Left kidney (tissue), 1 donor: ENCODE measurements at regions not wholly inside any gene's neighbourhood (a gene's known extent, or its start where the extent isn't known, plus 50 kb on each side); places are given as distances from the start of the nearest gene placed in this dataset.
"Not testable (repeated sequence)": the region's sequence is repeated elsewhere in the genome, so short reads cannot be mapped to it uniquely, and the experiment has no call there.

Source experiments
- DNase-seq: peaks from one replicate; pipeline ENCODE4 v3.0.0-alpha.2; 2013

- DNase-seq, result not testable (repeated sequence)
Measured at GRCh38 chr1:116298213-116298579, 74.8 kb upstream of the ATP1A1 start.

DNA sequence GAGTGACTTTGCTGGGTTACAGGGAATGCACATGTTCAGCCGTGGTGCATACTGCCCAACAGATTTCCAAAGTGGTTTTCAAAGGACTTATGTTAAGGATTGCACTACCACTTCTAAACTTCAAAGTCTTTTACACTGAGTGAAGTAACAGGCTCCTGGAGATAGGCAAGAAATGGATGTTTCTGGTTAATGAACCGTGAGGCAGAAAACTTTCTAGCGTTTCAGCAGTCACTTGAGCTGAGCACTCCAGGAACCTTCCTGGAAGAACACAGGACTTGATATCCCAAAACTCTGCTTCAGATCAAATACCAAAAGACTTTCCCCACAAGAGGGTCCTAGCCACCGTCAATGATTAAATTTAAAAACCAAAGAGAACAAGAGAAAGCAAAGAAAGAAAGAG lies 74.3 kb upstream of the ATP1A1 start:
- DNase-seq, result no peak

- no peak for DNase-seq
Measured at GRCh38 chr1:116299248-116299647, 73.8 kb upstream of the ATP1A1 start.

DNA sequence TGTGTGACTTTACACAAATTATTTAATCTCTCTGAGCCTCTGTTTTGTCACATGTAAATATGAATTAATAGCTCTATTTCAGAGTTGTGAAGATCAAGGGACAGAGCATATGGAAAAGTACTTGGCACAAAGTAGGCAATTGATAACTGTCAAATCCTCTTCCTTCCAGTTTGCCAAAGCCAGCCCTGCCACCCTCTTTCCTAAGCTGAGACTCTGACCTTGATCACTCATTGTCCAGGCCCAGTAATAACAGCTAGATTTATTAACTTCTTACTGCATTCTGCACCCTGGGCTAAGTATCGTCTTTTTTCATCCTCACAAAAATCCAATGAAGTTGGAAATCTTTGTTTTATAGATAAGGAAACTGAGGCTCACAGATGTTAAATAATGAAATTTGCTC lies 70.8 kb upstream of the ATP1A1 start:
- DNase-seq, result no peak

GRCh38 chr1:116306102-116306501 lies 66.9 kb upstream of the ATP1A1 start:
- DNase-seq, result no peak

DNA sequence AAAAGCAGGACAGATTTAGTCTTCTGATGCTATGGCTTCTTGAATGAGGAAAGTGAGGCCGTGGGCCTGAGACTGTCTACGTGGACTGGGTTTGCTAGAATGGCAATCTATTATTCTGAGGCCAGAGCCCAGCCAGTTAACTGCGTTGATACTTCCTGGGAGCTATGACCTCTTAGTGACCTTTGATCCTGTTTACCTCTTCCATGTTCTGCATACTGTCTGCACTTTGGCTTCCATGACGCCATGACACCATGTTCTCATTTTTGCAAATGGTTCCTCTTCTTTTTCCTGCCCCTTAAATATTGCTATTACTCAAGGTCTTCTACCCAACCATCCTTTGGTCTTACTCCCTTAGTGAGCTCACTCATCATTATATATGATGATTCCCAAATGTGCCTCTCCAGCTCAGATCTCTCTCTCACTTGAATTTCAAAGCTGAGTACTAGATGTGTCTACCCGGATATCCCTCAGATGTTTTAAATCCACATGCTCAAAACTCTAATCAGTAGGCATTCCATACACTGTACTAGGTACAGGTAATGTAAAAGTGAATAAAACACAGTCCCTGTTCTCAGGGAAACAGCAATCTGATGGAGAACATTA lies 66.1 kb upstream of the ATP1A1 start:
- DNase-seq, result no peak

DNA sequence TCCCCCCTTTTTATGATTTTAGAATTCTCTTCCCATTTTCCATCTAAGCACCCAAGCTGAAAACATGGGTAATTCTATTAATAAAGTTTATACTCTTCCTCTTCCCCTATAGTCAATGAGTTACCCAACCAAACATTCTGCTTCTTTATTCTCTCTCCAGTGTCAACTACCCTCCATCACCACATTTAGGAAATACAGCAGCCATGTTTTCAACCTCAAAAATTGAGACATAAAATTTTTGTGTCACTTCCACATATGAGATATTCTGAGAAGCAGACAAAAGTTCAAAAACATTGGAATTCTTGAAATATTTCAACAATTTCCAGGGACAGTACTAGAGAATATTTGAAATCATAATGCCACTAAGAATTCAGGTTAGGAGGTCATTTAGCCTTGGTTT lies 64.8 kb upstream of the ATP1A1 start:
- DNase-seq, result no peak

- no peak for DNase-seq
Measured at GRCh38 chr1:116309090-116309870, 63.8 kb upstream of the ATP1A1 start.

DNA sequence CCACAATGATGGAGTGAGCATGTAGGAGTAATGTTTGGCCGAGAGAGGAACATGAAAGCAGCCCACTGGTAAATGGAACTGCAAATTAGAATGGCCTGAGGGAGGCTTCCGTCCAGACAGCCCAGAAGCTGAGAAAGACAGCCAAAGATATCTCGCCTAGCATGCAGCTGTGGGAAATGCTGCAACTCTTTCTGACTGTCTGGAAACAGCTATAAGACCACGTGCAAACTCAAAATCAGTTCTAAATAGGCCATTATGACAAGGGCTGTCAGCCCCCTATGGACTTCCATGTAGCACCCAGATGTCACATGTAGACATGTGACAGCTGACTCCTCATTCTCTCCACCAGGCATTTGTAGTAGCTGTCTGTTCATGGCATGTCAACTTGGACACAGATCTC lies 62.9 kb upstream of the ATP1A1 start:
- no peak for DNase-seq

GRCh38 chr1:116311193-116311592 lies 61.9 kb upstream of the ATP1A1 start:
- DNase-seq, result no peak

DNA sequence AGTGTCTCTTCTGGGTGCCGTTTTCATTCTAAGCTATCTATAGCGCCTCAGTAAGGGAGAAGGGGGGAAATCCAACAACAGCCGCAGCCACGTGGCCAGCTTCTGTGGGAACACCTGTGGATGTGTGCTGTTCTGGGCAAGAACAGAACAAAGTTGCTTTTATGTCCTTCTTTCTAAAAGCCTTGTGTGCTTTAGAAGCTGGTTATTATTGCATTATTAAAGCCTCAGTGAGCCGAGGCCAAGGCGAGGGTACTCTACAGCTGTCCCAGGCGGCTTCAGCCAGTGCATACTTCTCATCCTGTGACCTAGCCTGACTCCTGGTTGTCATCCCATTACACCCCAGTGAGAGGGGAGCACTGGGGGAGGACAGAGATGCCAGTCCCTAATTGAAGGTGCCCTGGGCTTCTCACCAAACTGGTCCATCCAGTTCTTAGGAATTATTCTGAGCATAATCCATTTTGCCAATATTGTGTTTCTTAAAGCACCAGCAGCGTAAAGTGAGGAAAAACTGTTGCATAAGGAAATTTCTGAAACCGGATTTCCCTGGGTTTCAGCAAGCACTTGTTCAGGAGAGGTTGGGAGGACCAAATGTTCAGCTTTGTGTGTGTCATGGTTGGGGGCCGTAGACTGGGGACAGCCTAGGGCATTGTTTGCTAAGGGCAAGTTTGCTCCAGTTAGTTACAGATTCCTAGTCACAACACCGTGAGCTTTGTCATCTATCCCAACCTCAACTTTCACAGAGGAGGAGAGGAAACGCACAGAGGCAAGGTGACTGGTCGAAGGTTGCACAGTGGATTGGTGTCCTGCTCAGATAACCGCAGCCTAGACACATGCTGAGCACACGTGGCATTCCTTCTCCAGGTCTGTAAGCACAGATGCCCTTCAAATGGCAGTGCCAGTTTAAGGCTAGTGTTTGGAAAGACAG lies 61.0 kb upstream of the ATP1A1 start:
- DNase-seq, result no peak

DNA sequence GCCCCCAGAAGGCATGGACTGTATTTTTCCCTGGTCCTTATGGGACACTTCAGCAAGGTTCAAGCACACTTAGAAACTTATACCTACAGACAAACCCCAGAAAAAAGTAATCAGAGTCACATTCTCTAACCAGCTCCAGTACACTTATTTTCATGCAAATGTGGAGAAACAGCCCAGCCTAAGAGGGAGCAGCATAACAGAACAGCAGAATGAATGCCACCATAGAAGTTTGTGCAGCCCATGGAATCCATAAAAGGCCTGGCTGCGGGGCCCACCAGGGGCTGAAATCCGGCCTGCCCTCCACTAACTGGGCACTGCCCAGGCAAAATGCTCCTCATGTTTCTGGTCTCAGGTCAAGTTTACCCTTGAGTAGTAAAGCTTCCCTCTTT lies 60.4 kb upstream of the ATP1A1 start:
- DNase-seq, result no peak

- DNase-seq, result no peak
Measured at GRCh38 chr1:116313776-116314175, 59.3 kb upstream of the ATP1A1 start.

DNA sequence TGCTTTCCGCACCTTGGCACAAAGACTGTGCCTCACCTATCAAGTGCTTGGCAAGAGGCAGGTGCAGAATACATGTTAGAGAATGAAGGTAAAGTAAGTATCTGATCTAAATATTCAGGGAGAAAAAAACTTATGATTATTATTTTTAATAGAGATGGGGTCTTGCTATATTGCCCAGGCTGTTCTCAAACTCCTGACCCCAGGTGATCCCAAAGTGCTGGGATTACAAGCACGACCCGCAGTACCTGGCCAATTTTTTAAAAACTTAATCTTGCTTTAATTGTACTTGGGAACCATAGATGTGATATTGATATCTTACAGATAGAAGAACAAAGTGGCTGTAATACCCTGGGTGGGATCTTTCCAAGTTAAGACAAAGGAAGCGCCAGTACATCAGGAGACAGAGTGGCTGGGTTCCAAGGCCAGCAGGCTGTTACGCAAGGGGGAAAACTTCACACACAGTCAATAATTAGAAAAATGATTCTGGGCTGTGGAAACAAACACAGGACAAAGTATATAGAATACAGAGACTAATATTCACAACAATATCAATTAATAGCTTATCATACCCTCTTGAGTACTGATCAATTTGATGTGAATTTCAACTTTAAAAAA lies 58.6 kb upstream of the ATP1A1 start:
- no peak for DNase-seq

DNA sequence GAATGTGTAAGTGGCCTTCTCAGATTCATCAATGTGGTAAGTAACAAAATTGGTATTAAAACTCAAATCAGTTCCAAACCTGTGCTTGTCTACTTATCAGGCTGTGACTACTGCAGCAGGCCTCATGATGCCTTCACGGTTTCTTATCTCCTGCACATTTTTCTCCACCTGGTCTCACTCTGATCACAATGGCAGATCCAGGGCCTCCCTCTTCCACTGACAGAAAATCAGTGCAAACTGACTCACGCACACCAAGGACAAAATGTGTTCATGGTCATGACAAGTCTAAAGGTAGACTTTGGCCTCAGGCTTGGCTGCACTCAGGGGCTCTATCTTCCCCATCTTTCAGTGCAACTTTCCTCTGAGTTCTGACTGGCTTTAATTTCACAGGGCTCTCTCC lies 56.7 kb upstream of the ATP1A1 start:
- DNase-seq, result no peak

GRCh38 chr1:116318897-116319296 lies 54.1 kb upstream of the ATP1A1 start:
- DNase-seq, result no peak

DNA sequence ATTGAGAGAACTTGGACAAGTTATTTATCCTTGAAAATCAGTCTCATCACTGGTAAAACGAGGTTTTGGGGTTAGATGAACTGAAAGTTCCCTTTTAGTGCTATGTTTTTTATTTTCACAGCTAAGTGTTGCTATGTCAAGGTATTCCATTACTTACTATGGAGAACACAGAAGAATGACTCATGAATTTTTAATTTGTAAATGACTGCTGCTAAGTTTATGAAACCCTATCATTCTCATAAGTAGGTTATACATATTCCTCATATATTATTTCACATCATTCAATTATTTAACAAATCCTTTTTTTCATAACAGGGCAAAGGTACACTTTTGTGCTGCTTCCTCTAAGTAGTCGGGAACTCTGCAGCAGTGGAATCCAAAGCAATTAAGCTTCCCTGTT lies 52.2 kb upstream of the ATP1A1 start:
- no peak for DNase-seq

DNA sequence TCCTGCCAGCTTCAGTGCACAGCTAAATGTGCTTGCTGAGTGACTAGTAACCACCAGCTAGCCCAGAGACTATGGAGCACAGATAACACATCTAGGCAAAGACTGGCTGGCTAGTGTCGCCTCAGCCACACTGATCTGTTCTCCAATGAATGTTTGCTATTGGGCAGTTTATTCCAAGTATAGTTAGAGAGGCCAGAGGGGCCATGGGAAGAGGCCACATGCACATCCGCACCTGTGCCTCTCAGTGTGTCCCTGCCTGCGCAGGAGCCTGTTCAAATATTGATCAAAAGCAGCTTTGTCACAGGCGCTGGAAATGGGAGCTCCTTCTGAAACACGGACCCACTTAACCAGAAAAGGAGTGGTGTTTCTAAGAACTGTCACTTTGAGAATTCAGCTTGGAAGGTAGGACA lies 51.3 kb upstream of the ATP1A1 start:
- DNase-seq, result no peak

- no peak for DNase-seq
Measured at GRCh38 chr1:116322752-116323405, 50.2 kb upstream of the ATP1A1 start.
